ENCODE measurements at regions not wholly inside any gene's neighbourhood (a gene's known extent, or its start where the extent isn't known, plus 50 kb on each side); places are given as distances from the start of the nearest gene placed in this dataset.
"Not testable (repeated sequence)": the region's sequence is repeated elsewhere in the genome, so short reads cannot be mapped to it uniquely, and the experiment has no call there.

GRCh38 chr15:60278879-60279278 is 118.9 kb downstream of the ANXA2 start:
- no peak for TF ChIP-seq POLR2A (IDR thresholded peaks at IDR 0.05)
- no peak for TF ChIP-seq POLR2AphosphoS5 (IDR thresholded peaks at IDR 0.05)
- TF ChIP-seq CTCF (IDR thresholded peaks at IDR 0.05): no peak
- no peak for DNase-seq (ENCODE audit: low spot score in 2 of 2)
- no peak overlapping the region for H3K27ac ChIP-seq
- no peaks in the 10 kb centered on the region for H3K4me1 ChIP-seq
- peaks cover 4 to 15% of the 10 kb centered on the region in 2 donors for H3K9me3 ChIP-seq
- H3K36me3 ChIP-seq: no peaks in the 10 kb centered on the region
- intact Hi-C loops (cut with DNase I; ENCODE audit: low total_unique reads): no loop called here
- no peaks in the 10 kb centered on the region for H3K27me3 ChIP-seq
- H3K4me3 ChIP-seq: no peak overlapping the region

- no peak overlapping the region for H3K4me3 ChIP-seq
- no peaks in the 10 kb centered on the region for H3K27me3 ChIP-seq
- H3K9me3 ChIP-seq: peaks cover 0 to 9% of the 10 kb centered on the region in 2 donors
- no peak overlapping the region for H3K27ac ChIP-seq
- no peak for DNase-seq (ENCODE audit: low spot score in 2 of 2)
- no peak for TF ChIP-seq POLR2AphosphoS5 (IDR thresholded peaks at IDR 0.05)
- TF ChIP-seq CTCF (IDR thresholded peaks at IDR 0.05): no peak
- no peak for TF ChIP-seq POLR2A (IDR thresholded peaks at IDR 0.05)
- no peaks in the 10 kb centered on the region for H3K4me1 ChIP-seq
- intact Hi-C loops (cut with DNase I; ENCODE audit: low total_unique reads): no loop called here
- no peaks in the 10 kb centered on the region for H3K36me3 ChIP-seq
Observed at GRCh38 chr15:60280259-60280658, 117.5 kb downstream of the ANXA2 start.

GRCh38 chr15:60283936-60284335 is 113.8 kb downstream of the ANXA2 start:
- Histone ChIP-seq H3K9me3 (no peaks in the 10 kb centered on the region), H3K27me3 (no peaks in the 10 kb centered on the region), H3K4me3 (no peak overlapping the region), H3K36me3 (no peaks in the 10 kb centered on the region), H3K27ac (no peak overlapping the region), H3K4me1 (no peaks in the 10 kb centered on the region)
- intact Hi-C loops (cut with DNase I; ENCODE audit: low total_unique reads): no loop called here
- no peak for DNase-seq (ENCODE audit: low spot score in 2 of 2)
- TF ChIP-seq POLR2AphosphoS5 (IDR thresholded peaks at IDR 0.05) (no peak), CTCF (IDR thresholded peaks at IDR 0.05) (no peak), POLR2A (IDR thresholded peaks at IDR 0.05) (no peak)

- H3K27me3 ChIP-seq; H3K36me3 ChIP-seq; H3K4me1 ChIP-seq; H3K4me3 ChIP-seq; H3K27ac ChIP-seq; H3K9me3 ChIP-seq; intact Hi-C loops (cut with DNase I; ENCODE audit: low total_unique reads); DNase-seq (ENCODE audit: low spot score in 2 of 2): not testable (repeated sequence)
Observed at GRCh38 chr15:60295901-60296300, 101.9 kb downstream of the ANXA2 start.

GRCh38 chr15:60297047-60297446 is 100.7 kb downstream of the ANXA2 start:
- no peaks in the 10 kb centered on the region for H3K9me3 ChIP-seq
- no peak for TF ChIP-seq POLR2AphosphoS5 (IDR thresholded peaks at IDR 0.05)
- no peak for TF ChIP-seq POLR2A (IDR thresholded peaks at IDR 0.05)
- no peak for TF ChIP-seq CTCF (IDR thresholded peaks at IDR 0.05)
- H3K4me1 ChIP-seq: no peaks in the 10 kb centered on the region
- no peaks in the 10 kb centered on the region for H3K36me3 ChIP-seq
- no peak for DNase-seq (ENCODE audit: low spot score in 2 of 2)
- no peak overlapping the region for H3K27ac ChIP-seq
- intact Hi-C loops (cut with DNase I; ENCODE audit: low total_unique reads): no loop called here
- H3K4me3 ChIP-seq: no peak overlapping the region
- no peaks in the 10 kb centered on the region for H3K27me3 ChIP-seq

Measured in breast epithelium (tissue), 4 donors.